Osteoblast (primary cell): ENCODE measurements at regions not wholly inside any gene's neighbourhood (a gene's known extent, or its start where the extent isn't known, plus 50 kb on each side); places are given as distances from the start of the nearest gene placed in this dataset.

Experiments
- DNase-seq: peaks from one replicate; pipeline ENCODE4 v3.0.0; 2011; ENCODE audit warnings: low spot score, mixed read lengths; ENCODE audit not compliant: insufficient read length; ENCODE audit errors: missing footprints
- H2AFZ ChIP-seq: 2 replicates; pipeline ENCODE4 v1.6.0; 2011; ENCODE audit warnings: mild to moderate bottlenecking, low read length
- H3K27ac ChIP-seq: 2 replicates; pipeline ENCODE4 v1.5.1; 2011; ENCODE audit warnings: mild to moderate bottlenecking, low read depth, low read length, moderate library complexity
- H3K27me3 ChIP-seq: 2 replicates; pipeline ENCODE4 v1.6.0; 2012; ENCODE audit warnings: mild to moderate bottlenecking, control low read depth, inconsistent platforms, low read length, moderate library complexity; ENCODE audit not compliant: insufficient read depth
- H3K36me3 ChIP-seq: 2 replicates; pipeline ENCODE4 v1.5.1; 2011; ENCODE audit warnings: mild to moderate bottlenecking, low read length, control low read depth, moderate library complexity; ENCODE audit not compliant: insufficient read depth
- H3K4me1 ChIP-seq: 2 replicates; pipeline ENCODE4 v1.5.1; 2011; ENCODE audit warnings: mild to moderate bottlenecking, low read length, control low read depth, moderate library complexity; ENCODE audit not compliant: insufficient read depth
- H3K4me2 ChIP-seq: 2 replicates; pipeline ENCODE4 v1.6.0; 2011; ENCODE audit warnings: mild to moderate bottlenecking, low read length; ENCODE audit not compliant: insufficient read depth
- H3K4me3 ChIP-seq: fragments of 200-600 bp; sonication (generic); 3 replicates; pipeline ENCODE4 v1.5.1; 2012; ENCODE audit warnings: mild to moderate bottlenecking, low read length, inconsistent platforms; ENCODE audit not compliant: insufficient read depth
- H3K79me2 ChIP-seq: 2 replicates; pipeline ENCODE4 v1.6.0; 2012; ENCODE audit warnings: mild to moderate bottlenecking, low read length, control low read depth, inconsistent platforms; ENCODE audit not compliant: insufficient read depth
- H3K9me3 ChIP-seq: 2 replicates; pipeline ENCODE4 v1.5.1; 2011; ENCODE audit warnings: low read depth, low read length, control low read depth
- H4K20me1 ChIP-seq: 2 replicates; pipeline ENCODE4 v1.6.0; 2012; ENCODE audit warnings: mild to moderate bottlenecking, low read length, control low read depth; ENCODE audit not compliant: insufficient read depth
- CTCF ChIP-seq: IDR thresholded peaks from 2 replicates; pipeline ENCODE4 v1.5.1; 2011; ENCODE audit warnings: mild to moderate bottlenecking, low read depth, low read length, moderate library complexity; ENCODE audit errors: extremely low read depth

DNA sequence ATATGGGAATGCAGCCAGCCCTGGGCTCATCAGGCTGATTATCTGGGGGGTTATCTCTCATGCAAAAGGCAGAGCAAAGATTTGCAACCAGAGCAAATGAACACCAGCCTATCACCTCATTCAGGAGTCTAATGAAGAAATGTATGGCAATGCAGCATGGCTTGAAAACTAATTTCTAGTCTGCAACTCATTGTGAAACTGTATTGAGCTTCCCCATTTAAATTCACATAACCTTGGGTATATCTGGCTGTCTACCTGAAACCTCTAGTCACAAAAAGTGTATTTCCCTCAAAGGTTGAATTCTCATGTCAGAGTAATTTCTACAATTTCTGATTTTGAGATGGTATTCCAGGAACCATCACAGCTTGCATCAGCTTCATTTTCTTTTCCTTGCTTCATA lies 240.0 kb downstream of the SDHAF3 start:
- no peak overlapping the region for H3K27ac ChIP-seq
- no peak overlapping the region for H2AFZ ChIP-seq
- H3K4me3 ChIP-seq: no peak overlapping the region
- no peaks in the 10 kb centered on the region for H3K79me2 ChIP-seq
- H4K20me1 ChIP-seq: no peaks in the 10 kb centered on the region
- no peak overlapping the region for H3K4me2 ChIP-seq
- no peak for TF ChIP-seq CTCF
- no peaks in the 10 kb centered on the region for H3K27me3 ChIP-seq
- no peaks in the 10 kb centered on the region for H3K9me3 ChIP-seq
- H3K36me3 ChIP-seq: no peaks in the 10 kb centered on the region
- H3K4me1 ChIP-seq: no peaks in the 10 kb centered on the region
- no peak for DNase-seq

- H3K4me2 ChIP-seq: no peak overlapping the region
- no peaks in the 10 kb centered on the region for H4K20me1 ChIP-seq
- H3K4me3 ChIP-seq: no peak overlapping the region
- DNase-seq: no peak
- no peaks in the 10 kb centered on the region for H3K4me1 ChIP-seq
- no peaks in the 10 kb centered on the region for H3K27me3 ChIP-seq
- no peak overlapping the region for H3K27ac ChIP-seq
- H3K36me3 ChIP-seq: no peaks in the 10 kb centered on the region
- no peaks in the 10 kb centered on the region for H3K79me2 ChIP-seq
- no peaks in the 10 kb centered on the region for H3K9me3 ChIP-seq
- H2AFZ ChIP-seq: no peak overlapping the region
- TF ChIP-seq CTCF: no peak
Measured at GRCh38 chr7:97372882-97373281, 255.4 kb downstream of the SDHAF3 start.

GRCh38 chr7:97373736-97374135 lies 256.2 kb downstream of the SDHAF3 start:
- H4K20me1 ChIP-seq: no peaks in the 10 kb centered on the region
- no peak overlapping the region for H3K27ac ChIP-seq
- H3K27me3 ChIP-seq: no peaks in the 10 kb centered on the region
- no peak for DNase-seq
- no peaks in the 10 kb centered on the region for H3K79me2 ChIP-seq
- H3K36me3 ChIP-seq: no peaks in the 10 kb centered on the region
- no peak overlapping the region for H3K4me3 ChIP-seq
- no peak overlapping the region for H2AFZ ChIP-seq
- no peaks in the 10 kb centered on the region for H3K4me1 ChIP-seq
- no peak overlapping the region for H3K4me2 ChIP-seq
- no peak for TF ChIP-seq CTCF
- no peaks in the 10 kb centered on the region for H3K9me3 ChIP-seq

DNA sequence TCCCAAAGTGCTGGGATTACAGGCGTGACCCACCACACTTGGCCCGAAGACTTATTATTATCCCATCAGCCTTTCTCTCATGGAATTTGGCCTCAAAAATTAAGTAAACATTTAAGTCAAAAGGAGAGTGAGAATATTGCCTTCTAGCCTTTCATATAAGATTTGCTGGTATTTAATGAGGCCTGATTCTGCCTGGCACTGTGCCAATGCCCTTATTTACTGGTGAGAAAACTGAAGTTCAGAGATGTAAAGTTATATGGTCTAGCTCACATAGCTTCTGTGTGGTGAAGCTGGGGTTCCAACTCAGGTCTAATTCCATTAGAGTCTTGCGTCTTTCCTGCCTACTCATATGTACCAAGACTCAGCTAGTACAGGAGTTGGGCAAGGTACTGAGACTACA lies 260.2 kb downstream of the SDHAF3 start:
- DNase-seq: no peak
- Histone ChIP-seq H3K4me1 (no peaks in the 10 kb centered on the region), H2AFZ (no peak overlapping the region), H3K9me3 (no peaks in the 10 kb centered on the region), H3K4me2 (no peak overlapping the region), H3K4me3 (no peak overlapping the region), H3K36me3 (no peaks in the 10 kb centered on the region), H4K20me1 (no peaks in the 10 kb centered on the region), H3K27ac (no peak overlapping the region), H3K79me2 (no peaks in the 10 kb centered on the region), H3K27me3 (no peaks in the 10 kb centered on the region)
- TF ChIP-seq CTCF: no peak
